Caco-2 (cell line): ENCODE measurements at regions not wholly inside any gene's neighbourhood (a gene's known extent, or its start where the extent isn't known, plus 50 kb on each side); places are given as distances from the start of the nearest gene placed in this dataset.
"Not testable (repeated sequence)": the region's sequence is repeated elsewhere in the genome, so short reads cannot be mapped to it uniquely, and the experiment has no call there.

Experiments
- BruUV-seq: library from RNA; stranded (reverse); fragments of 400-500 nt; replicated peaks from 2 replicates; lab custom pipeline; 2021; lab: Mats Ljungman, UMichigan
- CTCF ChIA-PET: fragments of 300-600 bp; sonication (Branson Sonifier 250); formaldehyde crosslinking; loops from one replicate; lab custom pipeline; 2022; ENCODE audit warnings: antibody characterized with exemption; lab: Charles Lee
- POLR2A ChIA-PET: fragments of 300-600 bp; sonication (Branson Sonifier 250); formaldehyde crosslinking; loops from one replicate; lab custom pipeline; 2022; ENCODE audit warnings: antibody characterized with exemption; lab: Charles Lee
- DNase-seq, 2 experiments: peaks; one replicate each; pipeline versions ENCODE4 v3.0.0 to v3.0.0-alpha.2; 2020 to 2022
- H3K27me3 ChIP-seq: replicated peaks from 2 replicates; pipeline ENCODE4 v1.6.0; 2011; ENCODE audit warnings: low read length; ENCODE audit not compliant: control insufficient read depth, insufficient read depth
- H3K36me3 ChIP-seq: 2 replicates; pipeline ENCODE4 v1.5.1; 2011; ENCODE audit warnings: low read length; ENCODE audit not compliant: control insufficient read depth, insufficient read depth
- H3K4me1 ChIP-seq: fragments of 250-450 bp; sonication (Bioruptor Pico); 2 replicates; pipeline ENCODE4 v1.5.1; 2020; ENCODE audit warnings: mild to moderate bottlenecking
- H3K4me3 ChIP-seq: 2 replicates; pipeline ENCODE4 v1.5.1; 2011; ENCODE audit warnings: low read depth, mild to moderate bottlenecking, control low read depth, low read length
- H3K9me3 ChIP-seq: fragments of 250-450 bp; sonication (Bioruptor Pico); 2 replicates; pipeline ENCODE4 v1.5.1; 2020; ENCODE audit warnings: mild to moderate bottlenecking, moderate library complexity
- H3K27ac Mint-ChIP-seq: one replicate; pipeline ENCODE4 v1.8.0; 2022; ENCODE audit warnings: mixed read lengths; ENCODE audit not compliant: unreplicated experiment
- H3K27me3 Mint-ChIP-seq: one replicate; pipeline ENCODE4 v1.8.0; 2022; ENCODE audit warnings: mixed read lengths; ENCODE audit not compliant: insufficient read depth, unreplicated experiment
- H3K36me3 Mint-ChIP-seq: one replicate; pipeline ENCODE4 v1.8.0; 2022; ENCODE audit warnings: mild to moderate bottlenecking, mixed read lengths; ENCODE audit not compliant: insufficient read depth, unreplicated experiment
- H3K4me1 Mint-ChIP-seq: one replicate; pipeline ENCODE4 v1.8.0; 2022; ENCODE audit warnings: low read depth, mixed read lengths; ENCODE audit not compliant: unreplicated experiment
- H3K4me3 Mint-ChIP-seq: one replicate; pipeline ENCODE4 v1.8.0; 2022; ENCODE audit warnings: mild to moderate bottlenecking, moderate library complexity, mixed read lengths; ENCODE audit not compliant: unreplicated experiment
- H3K9me3 Mint-ChIP-seq: one replicate; pipeline ENCODE4 v1.8.0; 2022; ENCODE audit warnings: mixed read lengths; ENCODE audit not compliant: unreplicated experiment
- intact Hi-C: fragments of 100-400 bp; cut with micrococcal nuclease; formaldehyde crosslinking; loops from one replicate; pipeline ENCODE4 v1.10.0; 2022; ENCODE audit not compliant: unreplicated experiment
- TF ChIP-seq, protein P1 (sequence below), 2 experiments: fragments of 200-600 bp in 1 of 2; IDR thresholded peaks; 1 replicate in 1 of 2; 2 replicates in 1 of 2; pipeline versions ENCODE4 v1.5.1 to v1.8.0; 2011 to 2022; ENCODE audit warnings: antibody characterized with exemption in 1 of 2, control low read depth in 1 of 2, inconsistent platforms in 1 of 2, low read depth in 1 of 2, low read length in 1 of 2, mild to moderate bottlenecking in 1 of 2, moderate library complexity in 1 of 2; ENCODE audit not compliant: insufficient read depth in 1 of 2, severe bottlenecking in 1 of 2, unreplicated experiment in 1 of 2

DNA sequence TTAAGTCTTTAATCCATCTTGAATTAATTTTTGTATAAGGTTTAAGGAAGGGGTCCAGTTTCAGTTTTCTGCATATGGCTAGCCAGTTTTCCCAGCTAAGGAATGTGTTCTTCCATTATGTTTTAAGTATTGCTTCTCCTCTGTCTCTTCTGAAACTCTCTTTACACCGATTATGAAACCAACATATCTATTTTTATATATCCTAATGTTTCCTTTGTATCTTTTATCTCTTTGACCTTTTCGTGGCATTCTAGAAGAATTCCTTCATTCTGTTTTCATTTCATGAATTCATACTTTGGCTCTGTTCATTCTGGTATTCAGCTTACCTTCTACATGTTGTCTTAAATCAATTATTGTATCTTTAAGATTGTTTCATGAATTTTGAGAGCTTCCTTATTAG, 697.0 kb upstream of the ACVR2A start:
- Mint-ChIP-seq H3K27me3 (no peaks in the 10 kb centered on the region), H3K4me1 (no peaks in the 10 kb centered on the region), H3K36me3 (no peaks in the 10 kb centered on the region), H3K9me3 (peaks cover 19% of the 10 kb centered on the region), H3K27ac (no peak overlapping the region), H3K4me3 (no peak overlapping the region)
- Histone ChIP-seq H3K36me3 (no peaks in the 10 kb centered on the region), H3K4me3 (no peak overlapping the region), H3K27me3 (no peaks in the 10 kb centered on the region), H3K4me1 (no peaks in the 10 kb centered on the region), H3K9me3 (peaks cover 8% of the 10 kb centered on the region; the same call in 1 of the 2 replicates)
- POLR2A ChIA-PET = no interaction called here
- intact Hi-C loops = no loop called here
- no TSS peak for BruUV-seq
- CTCF ChIA-PET = no interaction called here
- no peak for DNase-seq
- TF ChIP-seq, protein P1, sequence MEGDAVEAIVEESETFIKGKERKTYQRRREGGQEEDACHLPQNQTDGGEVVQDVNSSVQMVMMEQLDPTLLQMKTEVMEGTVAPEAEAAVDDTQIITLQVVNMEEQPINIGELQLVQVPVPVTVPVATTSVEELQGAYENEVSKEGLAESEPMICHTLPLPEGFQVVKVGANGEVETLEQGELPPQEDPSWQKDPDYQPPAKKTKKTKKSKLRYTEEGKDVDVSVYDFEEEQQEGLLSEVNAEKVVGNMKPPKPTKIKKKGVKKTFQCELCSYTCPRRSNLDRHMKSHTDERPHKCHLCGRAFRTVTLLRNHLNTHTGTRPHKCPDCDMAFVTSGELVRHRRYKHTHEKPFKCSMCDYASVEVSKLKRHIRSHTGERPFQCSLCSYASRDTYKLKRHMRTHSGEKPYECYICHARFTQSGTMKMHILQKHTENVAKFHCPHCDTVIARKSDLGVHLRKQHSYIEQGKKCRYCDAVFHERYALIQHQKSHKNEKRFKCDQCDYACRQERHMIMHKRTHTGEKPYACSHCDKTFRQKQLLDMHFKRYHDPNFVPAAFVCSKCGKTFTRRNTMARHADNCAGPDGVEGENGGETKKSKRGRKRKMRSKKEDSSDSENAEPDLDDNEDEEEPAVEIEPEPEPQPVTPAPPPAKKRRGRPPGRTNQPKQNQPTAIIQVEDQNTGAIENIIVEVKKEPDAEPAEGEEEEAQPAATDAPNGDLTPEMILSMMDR (IDR thresholded peaks at IDR 0.05; ENCODE audit: insufficient read depth in 1 of 2, low read depth in 1 of 2, low read length in 1 of 2, severe bottlenecking in 1 of 2, unreplicated experiment in 1 of 2) = no peak

DNA sequence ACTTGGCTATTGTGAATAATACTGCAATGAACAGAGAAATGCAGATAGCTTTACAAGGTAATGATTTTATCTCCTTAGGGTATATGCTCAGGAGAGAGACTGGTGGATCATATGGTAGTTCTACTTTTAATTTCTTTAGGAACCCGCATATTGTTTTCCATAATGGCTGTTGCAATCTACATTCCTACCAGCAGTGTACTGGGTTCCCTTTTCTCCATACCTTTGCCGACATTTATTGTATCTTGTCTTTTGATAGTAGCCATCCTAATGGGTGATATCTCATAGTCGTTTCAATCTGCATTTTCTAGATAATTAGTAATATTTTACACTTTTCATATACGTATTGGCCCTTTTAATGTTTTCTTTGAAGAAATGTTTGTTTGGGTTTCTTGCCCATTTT, 702.9 kb upstream of the ACVR2A start:
- TF ChIP-seq, protein P1 (IDR thresholded peaks at IDR 0.05; ENCODE audit: insufficient read depth in 1 of 2, low read depth in 1 of 2, low read length in 1 of 2, severe bottlenecking in 1 of 2, unreplicated experiment in 1 of 2) = peak in 1 of 2 experiments; percentile 45
- no peak for DNase-seq
- Mint-ChIP-seq H3K27me3 (no peaks in the 10 kb centered on the region), H3K27ac (no peak overlapping the region), H3K4me1 (no peaks in the 10 kb centered on the region), H3K36me3 (no peaks in the 10 kb centered on the region), H3K4me3 (no peak overlapping the region), H3K9me3 (no peaks in the 10 kb centered on the region)
- Histone ChIP-seq H3K36me3 (no peaks in the 10 kb centered on the region), H3K27me3 (no peaks in the 10 kb centered on the region), H3K4me1 (no peaks in the 10 kb centered on the region), H3K9me3 (no peaks in the 10 kb centered on the region), H3K4me3 (no peak overlapping the region)
- CTCF ChIA-PET = no interaction called here
- POLR2A ChIA-PET = no interaction called here
- intact Hi-C loops = no loop called here
- BruUV-seq = no TSS peak

DNA sequence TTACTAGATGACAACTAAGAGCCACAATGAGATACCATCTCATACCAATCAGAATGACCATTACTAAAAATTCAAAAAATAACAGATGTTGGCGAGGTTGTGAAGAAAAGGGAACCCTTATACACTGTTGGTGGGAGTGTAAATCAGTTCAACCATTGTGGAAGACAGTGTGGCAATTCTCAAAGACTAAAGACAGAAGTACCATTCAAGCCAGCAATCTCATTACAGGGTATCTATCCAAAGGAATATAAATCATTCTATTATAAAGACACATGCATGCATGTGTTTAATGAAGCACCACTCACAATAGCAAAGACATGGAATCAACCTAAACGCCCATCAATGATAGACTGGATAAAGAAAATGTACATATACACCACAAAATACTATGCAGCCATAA, 705.1 kb upstream of the ACVR2A start:
- H3K36me3 ChIP-seq, H3K36me3 Mint-ChIP-seq, H3K4me3 ChIP-seq, DNase-seq, H3K9me3 Mint-ChIP-seq, BruUV-seq, CTCF ChIA-PET, POLR2A ChIA-PET, intact Hi-C loops, H3K27ac Mint-ChIP-seq, H3K4me1 Mint-ChIP-seq, H3K27me3 ChIP-seq, H3K9me3 ChIP-seq, H3K27me3 Mint-ChIP-seq, H3K4me1 ChIP-seq, H3K4me3 Mint-ChIP-seq: not testable (repeated sequence)

DNA sequence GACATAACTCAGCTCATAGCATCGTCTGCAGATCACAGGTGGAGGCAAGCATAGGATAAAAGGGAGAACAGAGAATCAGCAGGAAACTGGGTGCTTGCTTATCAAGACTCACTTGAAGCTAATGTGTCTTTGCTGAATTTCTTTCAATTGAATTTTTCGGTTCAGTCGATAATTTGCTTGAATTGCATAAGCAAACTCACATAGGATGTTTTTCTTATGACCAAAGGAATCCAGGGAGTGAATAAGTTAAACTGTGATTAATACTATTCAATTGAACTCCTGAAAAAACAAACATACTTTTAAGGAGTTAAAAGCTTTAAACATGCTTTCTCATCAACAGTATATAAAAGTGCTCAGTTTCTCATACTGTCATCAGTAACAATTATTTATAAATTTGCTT, 707.1 kb upstream of the ACVR2A start:
- Mint-ChIP-seq H3K27me3 (no peaks in the 10 kb centered on the region), H3K9me3 (no peaks in the 10 kb centered on the region), H3K4me1 (no peaks in the 10 kb centered on the region), H3K27ac (no peak overlapping the region), H3K4me3 (no peak overlapping the region), H3K36me3 (no peaks in the 10 kb centered on the region)
- peaks cover 5% of the 10 kb centered on the region; the same call in 1 of the 2 replicates for H3K4me1 ChIP-seq
- DNase-seq = no peak
- H3K4me3 ChIP-seq = no peak overlapping the region
- POLR2A ChIA-PET = no interaction called here
- CTCF ChIA-PET = no interaction called here
- intact Hi-C loops = no loop called here
- no peaks in the 10 kb centered on the region for H3K27me3 ChIP-seq
- H3K36me3 ChIP-seq = no peaks in the 10 kb centered on the region
- BruUV-seq = no TSS peak
- TF ChIP-seq, protein P1 (IDR thresholded peaks at IDR 0.05; ENCODE audit: insufficient read depth in 1 of 2, low read depth in 1 of 2, low read length in 1 of 2, severe bottlenecking in 1 of 2, unreplicated experiment in 1 of 2) = no peak
- no peaks in the 10 kb centered on the region for H3K9me3 ChIP-seq
